Lower leg skin (tissue), 3 donors: ENCODE measurements at regions not wholly inside any gene's neighbourhood (a gene's known extent, or its start where the extent isn't known, plus 50 kb on each side); places are given as distances from the start of the nearest gene placed in this dataset.

Source experiments
- POLR2A ChIP-seq, 2 donors: fragments of 450-650 bp; IDR thresholded peaks; one replicate each; pipeline ENCODE4 v1.6.1; 2016 to 2017; ENCODE audit warnings: antibody characterized with exemption in 2 of 2, mild to moderate bottlenecking in 1 of 2, moderate library complexity in 1 of 2
- TF ChIP-seq, protein P1 (sequence below), 3 donors: fragments of 450-650 bp; IDR thresholded peaks; one replicate each; pipeline ENCODE4 v1.5.1; 2016; ENCODE audit warnings: antibody characterized with exemption in 3 of 3, mild to moderate bottlenecking in 3 of 3, moderate library complexity in 2 of 3

DNA sequence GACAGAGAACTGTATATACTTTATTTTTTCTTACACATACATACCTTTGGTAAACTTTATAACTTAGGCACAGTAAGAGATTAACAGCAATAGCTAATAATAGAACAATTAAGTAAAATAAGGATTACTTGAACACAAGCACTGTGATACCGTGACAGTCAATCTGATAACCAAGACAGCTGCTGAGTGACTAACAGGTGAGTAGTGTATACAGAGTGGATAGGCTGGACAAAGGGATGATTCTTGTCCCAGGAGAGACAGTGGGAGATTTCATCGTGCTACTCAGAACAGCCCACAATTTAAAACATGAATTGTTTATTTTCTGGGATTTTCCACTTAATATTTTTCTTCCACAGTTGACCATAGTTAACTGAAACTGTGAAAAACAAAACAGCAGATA lies 411.8 kb downstream of the PPP1R2C start:
- TF ChIP-seq, protein P1, sequence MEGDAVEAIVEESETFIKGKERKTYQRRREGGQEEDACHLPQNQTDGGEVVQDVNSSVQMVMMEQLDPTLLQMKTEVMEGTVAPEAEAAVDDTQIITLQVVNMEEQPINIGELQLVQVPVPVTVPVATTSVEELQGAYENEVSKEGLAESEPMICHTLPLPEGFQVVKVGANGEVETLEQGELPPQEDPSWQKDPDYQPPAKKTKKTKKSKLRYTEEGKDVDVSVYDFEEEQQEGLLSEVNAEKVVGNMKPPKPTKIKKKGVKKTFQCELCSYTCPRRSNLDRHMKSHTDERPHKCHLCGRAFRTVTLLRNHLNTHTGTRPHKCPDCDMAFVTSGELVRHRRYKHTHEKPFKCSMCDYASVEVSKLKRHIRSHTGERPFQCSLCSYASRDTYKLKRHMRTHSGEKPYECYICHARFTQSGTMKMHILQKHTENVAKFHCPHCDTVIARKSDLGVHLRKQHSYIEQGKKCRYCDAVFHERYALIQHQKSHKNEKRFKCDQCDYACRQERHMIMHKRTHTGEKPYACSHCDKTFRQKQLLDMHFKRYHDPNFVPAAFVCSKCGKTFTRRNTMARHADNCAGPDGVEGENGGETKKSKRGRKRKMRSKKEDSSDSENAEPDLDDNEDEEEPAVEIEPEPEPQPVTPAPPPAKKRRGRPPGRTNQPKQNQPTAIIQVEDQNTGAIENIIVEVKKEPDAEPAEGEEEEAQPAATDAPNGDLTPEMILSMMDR (IDR thresholded peaks at IDR 0.05) = no peak
- TF ChIP-seq POLR2A (IDR thresholded peaks at IDR 0.05) = no peak
